GM19238 (cell line): ENCODE measurements at regions not wholly inside any gene's neighbourhood (a gene's known extent, or its start where the extent isn't known, plus 50 kb on each side); places are given as distances from the start of the nearest gene placed in this dataset.
"Not testable (repeated sequence)": the region's sequence is repeated elsewhere in the genome, so short reads cannot be mapped to it uniquely, and the experiment has no call there.

ENCODE experiments used
- DNase-seq: peaks from one replicate; pipeline ENCODE4 v3.0.0; 2011; ENCODE audit warnings: low spot score; ENCODE audit not compliant: insufficient read length

GRCh38 chr20:30164389-30164788 is 1093.1 kb upstream of the DEFB115 start:
- DNase-seq: not testable (repeated sequence)

GRCh38 chr20:30167540-30167939 is 1089.9 kb upstream of the DEFB115 start:
- DNase-seq: no peak

GRCh38 chr20:30168025-30168799 is 1089.3 kb upstream of the DEFB115 start:
- no peak for DNase-seq

GRCh38 chr20:30168800-30169138 is 1088.7 kb upstream of the DEFB115 start:
- DNase-seq: no peak

GRCh38 chr20:30175681-30176080 is 1081.8 kb upstream of the DEFB115 start:
- no peak for DNase-seq

GRCh38 chr20:30183124-30183523 is 1074.3 kb upstream of the DEFB115 start:
- not testable (repeated sequence) for DNase-seq

- not testable (repeated sequence) for DNase-seq
These were observed 1065.7 kb upstream of the DEFB115 start for GRCh38 chr20:30191785-30192184.

GRCh38 chr20:30234477-30234876 is 1023.0 kb upstream of the DEFB115 start:
- not testable (repeated sequence) for DNase-seq

GRCh38 chr20:30275073-30275472 is 982.4 kb upstream of the DEFB115 start:
- DNase-seq: not testable (repeated sequence)

GRCh38 chr20:30281584-30282197 is 975.8 kb upstream of the DEFB115 start:
- no peak for DNase-seq

- DNase-seq: not testable (repeated sequence)
These were observed 973.8 kb upstream of the DEFB115 start for GRCh38 chr20:30283476-30284280.

GRCh38 chr20:30284281-30284905 is 973.1 kb upstream of the DEFB115 start:
- no peak for DNase-seq

- DNase-seq: no peak
These were observed 971.8 kb upstream of the DEFB115 start for GRCh38 chr20:30285677-30286076.

- no peak for DNase-seq
These were observed 971.3 kb upstream of the DEFB115 start for GRCh38 chr20:30286157-30286556.

GRCh38 chr20:30287459-30287858 is 970.0 kb upstream of the DEFB115 start:
- DNase-seq: not testable (repeated sequence)

- DNase-seq: no peak
These were observed 969.1 kb upstream of the DEFB115 start for GRCh38 chr20:30288346-30288745.

GRCh38 chr20:30289049-30289448 is 968.4 kb upstream of the DEFB115 start:
- DNase-seq: not testable (repeated sequence)

- DNase-seq: not testable (repeated sequence)
These were observed 967.7 kb upstream of the DEFB115 start for GRCh38 chr20:30289711-30290141.

GRCh38 chr20:30290361-30291063 is 967.0 kb upstream of the DEFB115 start:
- DNase-seq: not testable (repeated sequence)

GRCh38 chr20:30291064-30291379 is 966.4 kb upstream of the DEFB115 start:
- DNase-seq: not testable (repeated sequence)

- not testable (repeated sequence) for DNase-seq
These were observed 965.8 kb upstream of the DEFB115 start for GRCh38 chr20:30291686-30292085.
